ENCODE measurements at regions not wholly inside any gene's neighbourhood (a gene's known extent, or its start where the extent isn't known, plus 50 kb on each side); places are given as distances from the start of the nearest gene placed in this dataset.

DNA sequence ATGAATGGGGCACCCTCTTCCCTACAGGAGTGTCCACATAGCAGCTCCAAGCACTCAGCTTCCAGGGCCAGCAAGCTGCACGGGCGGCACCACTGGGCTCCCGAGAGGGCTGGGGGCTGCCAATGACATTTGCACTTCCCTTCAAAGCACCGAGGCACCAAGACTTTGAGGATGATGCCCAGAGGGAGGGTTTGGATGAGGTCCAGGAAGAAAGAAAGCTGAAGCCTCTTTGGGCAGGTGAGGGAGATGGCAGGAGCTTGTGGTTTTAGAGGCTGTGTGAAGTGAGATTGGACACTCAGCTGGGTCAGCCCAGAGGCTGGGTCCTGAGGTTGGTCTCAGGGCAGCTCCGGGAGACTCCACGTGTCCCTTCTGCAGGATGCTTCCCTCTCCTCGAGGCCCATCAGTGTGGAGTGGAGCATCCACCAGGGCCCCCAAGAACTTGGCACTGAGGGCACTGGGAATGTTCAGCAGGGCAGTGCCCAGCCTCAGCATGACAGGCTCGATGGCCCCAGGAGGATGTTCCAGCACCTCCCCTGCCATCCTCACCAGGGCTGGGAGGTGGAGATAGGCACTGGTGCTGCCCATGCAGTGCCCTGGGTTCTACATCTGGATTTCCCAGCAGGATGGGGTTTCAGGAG is 54.9 kb upstream of the IGFBP3 start:
- no peak overlapping the region for H3K27ac Mint-ChIP-seq (ENCODE audit: low read depth, unreplicated experiment)
- no peak for DNase-seq (ENCODE audit: unreplicated experiment)
- H3K4me1 Mint-ChIP-seq (ENCODE audit: insufficient read depth, unreplicated experiment), result peaks cover 26% of the 10 kb centered on the region
- H3K4me3 Mint-ChIP-seq (ENCODE audit: unreplicated experiment), result no peak overlapping the region
- no TSS peak for BruUV-seq (replicated peaks)
- intact Hi-C loops (cut with micrococcal nuclease), result no loop called here
- no peak for TF ChIP-seq CTCF (IDR thresholded peaks at IDR 0.05; ENCODE audit: unreplicated experiment)
- peaks cover 6% of the 10 kb centered on the region for H3K36me3 Mint-ChIP-seq (ENCODE audit: insufficient read depth, unreplicated experiment)
- no peaks in the 10 kb centered on the region for H3K9me3 Mint-ChIP-seq (ENCODE audit: unreplicated experiment)
- CTCF ChIA-PET, result interaction anchor here (2.5 kb wide), 1 partner anchor 9 kb away, joined by 8 read pairs; no protein-coding TSS in a partner anchor
- POLR2A ChIA-PET, result interaction anchor here (0.6 kb wide), 1 partner anchor 94 kb away, joined by 3 read pairs; no protein-coding TSS in a partner anchor
- H3K27me3 Mint-ChIP-seq (ENCODE audit: insufficient read depth, unreplicated experiment), result no peaks in the 10 kb centered on the region

DNA sequence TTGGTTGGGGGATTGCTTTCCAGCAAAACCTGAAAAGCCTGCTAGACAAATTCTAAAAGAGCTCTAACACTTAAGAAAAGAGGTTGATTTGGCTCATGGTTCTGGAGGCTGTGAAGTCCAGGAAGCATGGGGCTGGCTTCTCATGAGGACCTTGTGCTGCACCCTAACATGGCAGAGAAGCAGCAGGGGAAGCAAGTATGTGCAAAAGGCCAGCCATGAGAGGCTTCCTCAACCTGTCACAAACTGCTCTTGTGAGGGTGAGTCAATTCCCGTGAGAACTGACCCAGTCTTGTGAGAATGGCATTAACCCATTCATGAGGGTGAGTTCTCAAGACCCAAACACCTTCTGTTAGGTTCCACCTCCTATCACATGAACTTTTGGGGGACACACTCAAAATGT is 54.3 kb upstream of the IGFBP3 start:
- no TSS peak for BruUV-seq (replicated peaks)
- CTCF ChIA-PET, result no interaction called here
- no peak overlapping the region for H3K27ac Mint-ChIP-seq (ENCODE audit: low read depth, unreplicated experiment)

GRCh38 chr7:45974540-45975360 is 53.7 kb upstream of the IGFBP3 start:
- Mint-ChIP-seq H3K4me3 (ENCODE audit: unreplicated experiment) (no peak overlapping the region), H3K27ac (ENCODE audit: low read depth, unreplicated experiment) (no peak overlapping the region), H3K9me3 (ENCODE audit: unreplicated experiment) (no peaks in the 10 kb centered on the region), H3K4me1 (ENCODE audit: insufficient read depth, unreplicated experiment) (peaks cover 26% of the 10 kb centered on the region), H3K27me3 (ENCODE audit: insufficient read depth, unreplicated experiment) (no peaks in the 10 kb centered on the region), H3K36me3 (ENCODE audit: insufficient read depth, unreplicated experiment) (peaks cover 3% of the 10 kb centered on the region)
- TF ChIP-seq CTCF (IDR thresholded peaks at IDR 0.05; ENCODE audit: unreplicated experiment), result no peak
- CTCF ChIA-PET, result no interaction called here
- no TSS peak for BruUV-seq (replicated peaks)
- intact Hi-C loops (cut with micrococcal nuclease), result no loop called here
- DNase-seq (ENCODE audit: unreplicated experiment), result no peak
- POLR2A ChIA-PET, result interaction anchor here (0.6 to 0.8 kb wide), 3 partner anchors 50 to 268 kb away, joined by 3 to 4 read pairs (median 3); no protein-coding TSS in a partner anchor

More for the DNA sequence above, 54.3 kb upstream of the IGFBP3 start:
- no peak overlapping the region for H3K4me3 Mint-ChIP-seq (ENCODE audit: unreplicated experiment)
- DNase-seq (ENCODE audit: unreplicated experiment), result no peak
- H3K9me3 Mint-ChIP-seq (ENCODE audit: unreplicated experiment), result no peaks in the 10 kb centered on the region
- POLR2A ChIA-PET, result interaction anchor here (0.6 kb wide), 1 partner anchor 93 kb away, joined by 3 read pairs; no protein-coding TSS in a partner anchor
- intact Hi-C loops (cut with micrococcal nuclease), result no loop called here
- peaks cover 26% of the 10 kb centered on the region for H3K4me1 Mint-ChIP-seq (ENCODE audit: insufficient read depth, unreplicated experiment)
- peaks cover 6% of the 10 kb centered on the region for H3K36me3 Mint-ChIP-seq (ENCODE audit: insufficient read depth, unreplicated experiment)
- no peak for TF ChIP-seq CTCF (IDR thresholded peaks at IDR 0.05; ENCODE audit: unreplicated experiment)
- H3K27me3 Mint-ChIP-seq (ENCODE audit: insufficient read depth, unreplicated experiment), result no peaks in the 10 kb centered on the region
